GM21515 (cell line): ENCODE measurements at regions not wholly inside any gene's neighbourhood (a gene's known extent, or its start where the extent isn't known, plus 50 kb on each side); places are given as distances from the start of the nearest gene placed in this dataset.

Experiments used
- ATAC-seq: cut with Tn5 transposase; IDR thresholded peaks from one replicate; pipeline ENCODE4 v1.9.1; 2021; ENCODE audit not compliant: unreplicated experiment

DNA sequence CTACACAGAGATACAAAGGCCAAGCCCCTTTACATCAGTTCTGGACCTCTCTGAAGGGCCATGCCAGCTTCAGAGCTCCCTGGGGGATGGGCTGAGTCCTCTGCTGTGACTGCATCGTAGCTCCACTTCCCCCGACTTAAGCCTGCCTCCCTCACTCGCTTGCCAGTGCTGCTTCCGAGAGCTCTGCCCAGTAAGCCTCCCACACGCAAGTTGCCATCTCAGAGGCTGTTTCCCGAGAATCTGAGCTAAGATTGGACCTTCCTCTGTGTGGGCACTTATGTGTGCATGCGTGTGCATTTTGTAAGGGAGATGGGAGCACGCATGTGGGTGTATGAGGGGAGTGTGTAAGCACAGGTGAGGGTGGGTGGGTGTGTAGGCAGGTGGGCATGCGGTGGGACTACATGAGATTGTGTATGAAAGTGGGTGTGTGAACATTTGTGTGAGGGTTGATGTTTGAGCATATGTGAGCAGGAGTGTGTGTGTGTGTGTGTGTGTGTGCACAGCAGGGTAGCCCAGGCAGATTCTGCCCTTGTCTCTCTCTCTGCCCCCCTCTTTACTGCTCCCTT lies 163.0 kb upstream of the SYT13 start:
- ATAC-seq = no peak

DNA sequence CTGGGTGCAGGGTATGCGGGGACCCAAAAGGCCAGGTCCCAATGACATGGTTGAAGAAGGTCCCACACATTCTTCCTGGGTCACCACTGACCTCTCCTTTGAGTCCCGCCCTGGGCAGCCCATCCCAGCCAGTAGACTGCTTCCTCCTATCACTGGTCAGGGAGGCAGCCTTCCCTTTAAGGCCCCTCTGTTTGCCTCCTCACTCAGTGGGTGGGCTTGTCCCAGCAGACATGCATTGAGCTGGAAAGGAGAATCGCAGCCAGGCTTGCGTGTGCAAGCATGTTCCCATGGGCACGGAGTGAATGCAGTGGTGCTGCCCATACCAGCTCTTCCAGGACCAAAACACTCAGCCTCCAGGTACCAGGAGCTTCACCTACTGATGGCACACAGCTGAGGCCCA lies 162.4 kb upstream of the SYT13 start:
- no peak for ATAC-seq

DNA sequence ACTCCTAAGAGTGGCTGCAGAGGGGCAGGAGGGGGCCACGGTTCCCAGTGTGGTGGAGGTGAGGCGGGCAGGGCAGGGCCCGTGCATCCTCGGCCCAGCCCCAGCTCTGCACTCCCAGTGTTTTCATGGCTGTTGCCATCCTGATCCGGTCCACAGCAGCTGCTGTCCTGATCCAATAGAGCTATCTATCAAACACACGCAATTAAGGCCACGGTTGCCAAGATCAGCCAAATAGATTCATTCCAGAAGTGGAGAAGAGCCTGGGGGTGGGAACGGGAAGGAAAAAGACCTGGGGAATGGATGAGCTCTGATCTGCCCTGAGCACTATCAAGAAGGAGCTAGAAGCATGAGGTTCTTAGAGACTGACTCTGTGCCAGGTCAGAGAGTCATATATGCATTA lies 160.9 kb upstream of the SYT13 start:
- no peak for ATAC-seq

DNA sequence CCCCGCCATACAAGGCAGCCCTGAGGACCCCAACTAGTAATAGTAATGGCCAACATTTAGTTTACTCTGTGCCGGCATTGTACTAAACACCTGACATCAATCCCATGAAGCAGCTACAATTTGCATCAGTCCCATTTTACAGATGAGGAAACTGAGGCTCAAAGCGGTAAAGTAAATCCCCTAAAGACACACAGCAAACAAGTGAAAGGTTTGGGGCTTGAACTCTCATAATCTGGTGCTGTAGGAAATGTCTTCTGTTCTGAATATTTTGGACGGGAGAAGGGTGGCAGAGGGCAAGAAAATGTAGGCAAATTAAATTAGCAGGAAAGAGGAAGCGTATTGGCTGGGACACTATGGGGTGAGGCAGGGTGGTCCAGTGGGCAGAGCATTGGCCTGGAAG lies 160.3 kb upstream of the SYT13 start:
- no peak for ATAC-seq

DNA sequence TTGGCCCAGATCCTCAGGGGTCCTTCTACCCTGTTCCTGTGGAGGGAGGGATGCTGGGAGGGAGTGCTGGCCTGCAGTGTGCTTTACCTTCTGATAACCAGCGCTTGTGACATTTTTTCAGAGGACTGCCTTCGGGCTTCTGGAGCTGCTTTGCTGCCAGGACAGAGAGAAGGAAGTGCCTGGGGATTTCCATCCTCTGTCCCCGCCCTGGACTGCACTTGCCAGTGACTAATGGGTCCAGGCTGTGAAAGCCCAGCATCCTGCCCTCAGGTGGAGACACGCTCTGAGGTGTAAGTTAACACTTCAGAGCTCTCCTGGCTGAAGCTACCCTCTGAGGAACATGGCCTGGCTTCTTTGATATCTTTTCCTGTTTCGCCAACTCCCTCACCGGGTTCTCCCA lies 158.7 kb upstream of the SYT13 start:
- no peak for ATAC-seq

DNA sequence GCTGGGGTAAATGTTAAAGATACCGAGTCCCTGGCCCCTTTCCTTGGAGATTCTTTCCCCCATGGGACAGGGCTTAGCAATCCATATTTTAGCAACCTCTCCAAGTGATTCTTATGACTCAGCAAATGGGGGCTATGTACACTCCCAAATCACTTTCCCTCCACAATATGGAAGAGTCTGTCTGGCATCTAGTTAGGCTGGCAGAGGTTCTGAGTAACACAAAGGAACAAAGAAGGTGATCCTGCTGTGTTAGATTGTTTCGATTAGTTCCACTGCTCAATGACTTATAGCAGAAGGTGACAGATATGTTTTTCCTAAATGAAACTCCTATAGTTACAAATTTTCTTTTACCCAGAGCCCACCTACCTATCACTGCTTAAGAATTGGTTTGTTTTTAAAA lies 154.0 kb upstream of the SYT13 start:
- ATAC-seq = no peak

DNA sequence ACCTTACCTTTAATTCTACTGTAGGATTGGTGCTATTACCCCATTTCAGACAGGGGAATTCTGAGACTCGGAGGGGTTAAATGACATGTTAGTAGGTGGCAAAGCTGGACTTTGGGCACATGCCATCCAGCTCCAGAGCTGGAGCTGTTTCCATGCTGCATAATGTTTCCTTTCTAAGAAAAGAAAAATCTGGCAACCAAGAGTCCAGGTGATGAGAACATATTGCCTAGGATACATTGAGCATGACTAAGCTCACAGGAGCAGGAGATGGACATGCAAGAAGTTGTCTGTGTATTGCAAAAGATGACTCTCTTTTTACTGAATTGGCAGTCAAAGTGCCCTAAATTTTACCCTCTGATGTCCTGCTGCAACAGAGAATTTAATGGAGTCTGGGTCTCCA lies 150.8 kb upstream of the SYT13 start:
- ATAC-seq = no peak

DNA sequence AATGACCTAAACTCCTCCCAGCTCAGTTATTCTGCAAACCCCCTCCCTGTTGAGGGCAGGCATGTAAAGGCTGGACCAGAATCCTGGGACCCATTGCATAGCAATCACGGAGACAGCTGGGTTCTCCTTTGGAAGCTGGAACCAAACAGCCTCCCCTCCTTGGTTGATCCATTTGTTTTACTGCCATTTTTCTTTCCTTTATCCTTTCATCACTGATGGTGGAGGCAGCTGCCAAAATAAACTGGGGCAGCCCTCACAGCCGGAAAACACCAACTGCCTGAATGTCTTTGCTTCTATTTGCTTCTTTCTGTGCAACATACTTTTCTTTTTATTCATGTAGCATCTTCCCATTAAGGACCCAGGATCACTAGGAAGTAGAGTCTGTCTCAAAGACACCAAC lies 150.0 kb upstream of the SYT13 start:
- no peak for ATAC-seq

DNA sequence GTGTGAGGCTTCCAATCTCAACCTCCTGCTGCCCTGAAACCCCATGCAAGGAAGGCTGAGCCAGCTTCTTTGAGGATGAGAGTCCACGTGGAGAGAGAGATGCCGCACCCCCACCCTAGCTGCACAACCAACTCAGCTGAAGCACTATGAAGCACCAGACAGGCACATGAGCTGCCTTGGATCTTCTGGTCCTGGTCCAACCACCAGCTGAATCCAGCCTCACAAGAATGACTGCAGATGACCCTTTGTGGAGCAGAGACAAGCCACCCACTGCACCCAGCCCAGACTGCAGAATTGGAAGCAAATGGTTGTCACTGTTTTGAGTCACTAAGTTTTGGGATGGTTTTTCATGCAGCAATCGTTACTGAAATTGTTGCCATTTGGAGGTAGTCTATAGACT lies 149.6 kb upstream of the SYT13 start:
- no peak for ATAC-seq

DNA sequence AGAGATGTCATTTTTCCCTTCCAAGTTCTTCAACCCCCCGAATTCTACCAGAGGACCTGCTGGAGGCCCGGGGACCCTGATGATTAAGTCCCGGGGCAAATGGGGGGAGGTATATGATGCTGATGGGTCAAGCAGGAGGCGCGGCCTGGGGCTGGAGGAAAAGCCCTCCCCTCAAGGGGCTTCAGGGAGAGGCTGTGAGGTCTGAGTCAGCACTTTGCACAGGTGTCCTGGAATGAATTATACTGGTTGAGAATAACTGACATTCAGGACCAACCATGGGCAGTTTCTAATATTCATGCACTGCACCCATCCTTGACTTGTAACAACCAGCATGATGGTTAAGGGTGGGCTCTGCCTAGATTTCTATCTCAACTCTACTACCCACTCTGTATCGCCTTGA lies 146.8 kb upstream of the SYT13 start:
- no peak for ATAC-seq

DNA sequence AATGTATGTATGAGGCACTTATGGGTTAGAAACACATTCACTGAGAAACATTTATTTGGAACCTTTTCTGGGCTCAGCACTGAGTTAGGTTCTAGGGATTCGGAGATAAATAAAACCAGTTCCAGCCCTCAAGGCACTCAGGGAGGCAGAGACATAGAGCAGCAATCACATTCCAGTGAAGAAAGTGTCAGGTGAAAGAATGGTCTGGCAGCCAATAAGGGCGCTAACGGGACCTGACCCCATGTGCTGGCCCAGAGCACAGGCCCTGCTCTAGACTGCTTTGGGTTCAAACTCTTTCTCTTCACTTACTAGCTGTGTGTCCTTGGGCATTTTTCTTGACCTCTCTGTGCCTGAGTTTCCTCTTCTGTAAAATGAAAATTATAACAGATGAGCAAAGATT lies 146.0 kb upstream of the SYT13 start:
- no peak for ATAC-seq

DNA sequence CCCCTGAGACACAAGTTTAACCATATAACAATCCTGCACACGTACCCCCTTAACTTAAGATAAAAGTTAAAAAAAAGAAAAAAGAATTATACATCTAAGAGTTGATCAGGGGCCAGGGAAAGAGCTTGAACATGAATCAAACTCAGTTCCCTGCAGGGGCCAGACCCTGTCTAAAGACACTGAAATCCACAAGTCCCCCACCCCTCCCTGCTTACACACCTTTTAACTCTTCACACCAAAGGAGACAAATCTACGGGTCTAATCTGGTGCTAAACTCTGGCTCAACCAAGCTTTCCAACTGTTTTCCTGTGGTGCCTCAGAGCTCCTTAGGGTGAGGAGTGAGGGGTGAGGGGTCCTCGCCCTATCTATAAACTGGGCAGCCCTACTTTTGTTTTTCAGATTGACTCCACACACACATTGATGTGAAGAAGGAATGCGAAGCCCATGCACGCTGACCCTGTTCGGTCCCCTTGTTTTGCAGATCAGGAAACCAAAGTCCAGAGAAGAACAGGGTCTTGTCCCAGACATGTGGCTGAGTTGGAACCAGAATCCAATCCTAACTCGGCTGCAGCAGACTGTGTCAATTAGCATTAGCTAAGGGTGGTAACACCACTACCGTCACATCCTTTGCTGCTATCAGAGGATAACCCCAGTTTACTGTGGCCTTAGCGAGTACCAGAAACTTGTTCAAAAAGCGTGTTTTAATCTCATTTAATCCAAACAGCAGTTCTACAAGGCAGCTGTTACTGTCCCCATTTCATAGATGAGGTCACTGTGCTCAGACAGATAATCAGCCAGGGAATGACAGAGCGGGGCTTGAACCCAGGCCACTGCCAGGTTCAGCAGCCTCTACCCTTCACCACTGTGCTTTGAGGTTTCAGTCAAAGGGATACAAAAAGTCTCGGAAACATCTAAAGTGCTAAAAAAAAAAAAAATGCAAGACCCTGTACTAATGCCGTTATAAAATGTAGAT lies 145.2 kb upstream of the SYT13 start:
- no peak for ATAC-seq

DNA sequence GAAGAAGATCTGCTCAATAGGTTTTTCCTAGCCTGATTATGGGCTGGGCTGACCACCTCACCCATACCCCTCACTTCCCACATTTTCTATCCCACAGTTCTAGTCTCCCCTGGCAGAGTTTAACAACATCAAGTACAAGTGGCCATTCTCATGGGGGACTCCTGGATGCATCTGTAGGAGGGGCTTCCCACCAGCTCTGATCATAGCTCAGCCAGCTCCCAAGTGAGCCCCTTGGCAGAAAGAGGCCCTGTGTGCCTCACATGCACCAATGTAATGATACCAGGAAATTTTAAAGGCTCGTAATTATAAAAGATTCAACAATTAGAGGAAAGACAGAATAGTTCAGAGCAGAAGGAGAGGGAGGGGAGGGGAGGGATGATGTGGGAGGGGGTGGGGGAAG lies 144.2 kb upstream of the SYT13 start:
- ATAC-seq = no peak

DNA sequence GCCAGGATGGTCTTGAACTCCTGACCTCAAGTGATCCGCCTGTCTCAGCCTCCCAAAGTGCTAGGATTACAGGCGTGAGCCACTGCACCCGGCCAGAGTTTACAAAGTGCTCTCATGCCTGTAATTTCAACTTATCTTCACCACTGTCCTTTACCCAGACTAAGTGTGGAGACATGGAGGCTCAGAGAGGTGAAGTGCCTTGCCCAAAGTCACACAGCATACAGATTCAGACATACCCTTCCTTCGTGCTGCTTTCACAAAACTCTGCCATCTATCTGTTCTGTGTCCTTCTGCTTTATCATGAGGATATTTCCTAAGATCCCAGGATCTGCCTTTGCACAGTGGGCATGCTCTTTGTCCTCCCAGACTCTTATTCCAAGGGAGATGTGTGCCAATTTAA lies 143.6 kb upstream of the SYT13 start:
- no peak for ATAC-seq

DNA sequence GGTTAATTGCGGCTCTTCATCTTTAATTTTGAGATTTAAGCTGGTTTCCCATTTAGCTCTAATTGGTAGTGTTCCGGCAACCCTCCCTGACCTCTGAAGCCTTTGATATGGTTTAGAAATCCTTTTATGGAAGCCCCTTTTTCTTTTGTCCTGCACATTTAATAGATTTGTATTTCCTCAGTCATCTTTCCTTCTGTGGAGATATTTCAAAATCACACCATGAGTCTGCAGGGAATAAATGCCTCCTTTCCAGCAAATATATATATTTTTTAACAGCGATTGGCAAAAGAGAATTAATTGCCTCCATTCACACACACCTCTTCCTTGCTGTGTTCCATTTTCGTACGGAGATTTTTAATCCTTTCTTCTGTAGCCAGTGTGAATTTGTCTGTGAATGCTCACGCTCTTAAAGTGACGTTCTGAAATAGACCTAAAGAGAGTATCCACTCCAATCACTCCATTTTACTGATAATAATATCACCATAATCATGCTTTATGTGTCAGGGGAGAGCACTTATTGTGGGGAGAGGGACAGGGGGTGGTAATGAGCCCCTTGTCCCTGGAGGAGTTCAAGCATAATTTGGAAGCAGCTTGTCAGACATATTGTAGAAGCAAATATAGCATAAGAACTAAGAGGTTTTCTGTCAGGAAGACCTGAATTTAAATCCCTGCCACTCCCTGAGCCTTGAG lies 142.5 kb upstream of the SYT13 start:
- ATAC-seq = no peak

DNA sequence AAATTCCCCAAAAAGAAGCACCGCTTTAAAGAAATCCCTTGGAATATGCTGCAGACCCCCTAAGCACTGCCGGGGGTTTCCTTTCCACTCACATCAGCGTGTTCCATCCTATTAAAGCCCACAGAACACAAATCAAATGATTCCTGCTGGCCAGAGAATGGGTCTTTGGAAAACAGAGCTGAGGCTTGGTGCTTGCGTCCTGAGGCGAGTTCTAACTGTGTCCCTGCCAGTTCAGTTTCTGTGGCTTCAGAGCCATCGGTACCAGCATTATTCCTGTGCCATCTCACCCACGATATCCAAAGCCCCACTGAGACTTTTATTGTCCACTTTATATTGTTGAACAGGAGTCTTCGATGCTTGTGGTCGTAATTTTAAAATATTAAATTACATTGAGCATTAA lies 142.0 kb upstream of the SYT13 start:
- no peak for ATAC-seq

DNA sequence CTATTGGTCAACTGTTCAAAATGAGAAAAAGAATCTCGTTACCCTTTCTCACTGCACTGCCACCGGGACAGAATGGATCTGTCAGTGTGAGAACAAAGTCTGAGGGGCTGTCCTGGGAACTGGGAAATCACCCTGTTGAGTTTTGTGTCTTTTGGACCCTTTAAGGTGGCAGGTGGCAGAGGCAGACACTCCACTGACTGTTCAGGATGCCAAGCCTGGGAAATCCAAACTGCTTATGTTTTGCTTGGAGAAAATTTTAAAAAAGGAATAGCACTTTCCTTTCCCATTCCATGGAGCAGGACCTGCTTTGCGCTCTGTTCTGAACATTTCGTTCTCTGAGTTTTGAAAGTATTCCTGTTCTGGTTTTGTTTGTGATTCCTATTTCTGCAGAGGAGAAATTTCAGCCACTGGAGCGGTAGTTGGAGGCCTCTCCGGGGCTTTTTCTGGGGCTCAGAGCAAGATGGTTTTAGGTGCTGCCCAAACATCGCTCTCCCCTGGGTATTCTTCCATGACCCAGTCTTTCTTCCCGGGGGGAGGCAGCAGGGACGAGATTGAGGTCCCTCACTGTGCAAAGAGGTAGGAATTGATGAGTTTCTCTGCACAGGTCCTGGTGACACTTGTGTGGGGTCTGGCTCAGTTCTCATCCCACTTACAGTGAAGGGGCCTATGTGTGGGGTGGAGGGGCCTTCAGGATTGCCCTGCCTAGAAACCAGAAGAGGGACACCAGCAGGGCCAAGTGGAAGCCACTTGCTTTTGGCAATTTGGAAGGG lies 138.5 kb upstream of the SYT13 start:
- ATAC-seq = no peak

DNA sequence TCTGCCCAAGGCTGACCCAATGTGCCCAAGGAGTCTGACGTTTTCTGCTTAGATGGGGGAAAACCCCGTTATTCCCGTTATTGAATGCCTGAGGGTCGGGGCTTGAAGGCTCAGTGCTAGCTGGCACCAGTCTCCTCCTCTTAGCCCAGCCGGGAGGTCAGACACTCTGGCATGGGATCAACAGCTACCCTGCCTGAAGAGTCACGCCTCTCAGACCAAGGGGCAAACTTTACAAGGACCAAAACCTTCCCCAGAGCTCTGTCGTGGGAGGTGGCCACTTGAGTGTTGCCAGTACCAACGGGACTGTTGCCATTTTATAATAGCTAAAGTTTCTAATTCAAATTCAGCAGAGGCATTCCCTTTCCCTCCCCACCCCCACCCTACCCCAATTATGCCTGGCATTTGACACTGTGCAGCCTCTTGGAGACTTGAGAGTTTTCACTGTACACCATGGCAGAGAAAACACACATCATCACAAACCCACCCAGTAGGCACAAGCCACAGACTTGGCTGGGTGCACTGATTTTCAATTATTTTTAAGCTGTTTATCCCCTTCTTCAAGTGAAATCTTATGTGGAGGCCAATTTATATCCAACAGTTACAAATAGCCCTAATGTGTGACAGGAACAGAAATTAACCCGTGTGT lies 137.5 kb upstream of the SYT13 start:
- ATAC-seq = no peak

DNA sequence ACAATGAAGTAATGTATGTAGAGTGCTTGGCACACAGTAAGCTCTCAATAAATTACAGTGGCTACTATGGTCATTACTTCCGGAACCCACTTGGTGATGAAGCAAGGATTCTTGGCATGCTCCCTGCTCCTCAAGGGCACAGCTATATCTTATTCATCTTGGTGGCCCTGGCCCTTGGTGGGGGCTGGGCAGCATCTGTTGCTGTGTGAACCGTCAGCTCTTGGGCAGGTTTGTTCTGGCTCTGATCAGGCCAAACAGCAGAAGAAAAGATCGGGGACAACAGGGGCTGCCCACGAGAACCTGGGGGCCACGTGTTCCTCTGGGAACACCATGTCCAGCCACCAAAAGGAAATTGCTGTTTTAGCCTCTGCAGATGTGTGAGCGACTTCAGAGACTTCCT lies 136.9 kb upstream of the SYT13 start:
- ATAC-seq = no peak

DNA sequence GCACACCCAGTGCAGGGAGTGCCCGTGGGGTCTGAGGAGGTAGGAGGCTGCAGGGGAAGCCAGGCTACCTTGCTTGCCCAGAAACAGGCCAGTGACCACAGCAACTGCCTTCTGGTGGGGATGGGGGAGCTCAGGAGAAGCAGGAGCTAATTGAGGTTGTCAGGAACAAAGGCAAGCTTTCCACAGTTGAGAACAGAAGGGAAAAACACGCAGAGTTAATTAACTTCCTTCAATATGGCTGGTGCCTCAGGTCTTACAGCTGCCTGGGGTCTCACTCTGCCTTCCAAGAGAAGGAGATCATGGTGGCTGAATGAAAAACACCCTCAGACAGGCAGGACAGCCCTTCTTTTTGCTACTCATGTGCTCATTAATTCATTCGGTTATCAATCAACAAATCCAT lies 127.9 kb upstream of the SYT13 start:
- ATAC-seq = no peak
